Endothelial cell (in vitro differentiated cells): ENCODE measurements at regions not wholly inside any gene's neighbourhood (a gene's known extent, or its start where the extent isn't known, plus 50 kb on each side); places are given as distances from the start of the nearest gene placed in this dataset.
"Not testable (repeated sequence)": the region's sequence is repeated elsewhere in the genome, so short reads cannot be mapped to it uniquely, and the experiment has no call there.

ENCODE experiments used
- DNase-seq: peaks from one replicate; pipeline ENCODE4 v3.0.0; 2021; ENCODE audit warnings: low spot score
- H3K27ac Mint-ChIP-seq: one replicate; pipeline ENCODE4 v1.8.0; 2021; ENCODE audit warnings: mixed read lengths, inconsistent platforms; ENCODE audit not compliant: unreplicated experiment
- H3K27me3 Mint-ChIP-seq: one replicate; pipeline ENCODE4 v1.8.0; 2021; ENCODE audit warnings: mild to moderate bottlenecking, moderate library complexity, mixed read lengths, inconsistent platforms; ENCODE audit not compliant: unreplicated experiment
- H3K36me3 Mint-ChIP-seq: one replicate; pipeline ENCODE4 v1.8.0; 2021; ENCODE audit warnings: mild to moderate bottlenecking, low read depth, mixed read lengths, inconsistent platforms; ENCODE audit not compliant: unreplicated experiment
- H3K4me1 Mint-ChIP-seq: one replicate; pipeline ENCODE4 v1.8.0; 2021; ENCODE audit warnings: mild to moderate bottlenecking, mixed read lengths, inconsistent platforms; ENCODE audit not compliant: unreplicated experiment
- H3K4me3 Mint-ChIP-seq: one replicate; pipeline ENCODE4 v1.8.0; 2021; ENCODE audit warnings: mild to moderate bottlenecking, mixed read lengths, inconsistent platforms; ENCODE audit not compliant: unreplicated experiment
- H3K9me3 Mint-ChIP-seq: one replicate; pipeline ENCODE4 v1.8.0; 2021; ENCODE audit warnings: mixed read lengths, inconsistent platforms; ENCODE audit not compliant: unreplicated experiment
- CTCF ChIP-seq: fragments of 200-600 bp; sonication (generic); IDR thresholded peaks from one replicate; pipeline ENCODE4 v1.5.0; 2021; ENCODE audit warnings: antibody characterized with exemption; ENCODE audit not compliant: unreplicated experiment

DNA sequence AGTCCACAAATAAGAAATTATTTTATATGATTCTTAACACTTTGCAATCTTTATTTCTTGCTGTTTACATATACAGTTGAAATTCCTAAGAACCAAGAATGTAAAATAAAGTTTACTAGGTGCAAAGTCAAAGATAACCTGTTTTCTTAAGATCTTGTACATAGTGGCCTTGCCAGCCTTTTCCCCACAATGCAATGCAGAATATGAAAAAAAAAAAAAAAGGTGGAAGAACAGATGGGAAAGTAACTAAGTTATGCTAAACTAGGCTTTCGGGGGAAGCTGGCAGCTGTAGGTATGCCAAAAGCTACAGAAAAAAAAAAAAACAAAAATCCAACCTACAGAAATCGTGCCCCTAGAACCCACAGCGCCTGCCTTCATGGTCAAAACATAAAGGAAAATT, 1588.4 kb downstream of the STIM2 start:
- Mint-ChIP-seq H3K36me3 (no peaks in the 10 kb centered on the region), H3K4me1 (no peaks in the 10 kb centered on the region), H3K4me3 (no peak overlapping the region), H3K27ac (no peak overlapping the region), H3K9me3 (no peaks in the 10 kb centered on the region), H3K27me3 (no peaks in the 10 kb centered on the region)
- DNase-seq = no peak
- no peak for TF ChIP-seq CTCF

DNA sequence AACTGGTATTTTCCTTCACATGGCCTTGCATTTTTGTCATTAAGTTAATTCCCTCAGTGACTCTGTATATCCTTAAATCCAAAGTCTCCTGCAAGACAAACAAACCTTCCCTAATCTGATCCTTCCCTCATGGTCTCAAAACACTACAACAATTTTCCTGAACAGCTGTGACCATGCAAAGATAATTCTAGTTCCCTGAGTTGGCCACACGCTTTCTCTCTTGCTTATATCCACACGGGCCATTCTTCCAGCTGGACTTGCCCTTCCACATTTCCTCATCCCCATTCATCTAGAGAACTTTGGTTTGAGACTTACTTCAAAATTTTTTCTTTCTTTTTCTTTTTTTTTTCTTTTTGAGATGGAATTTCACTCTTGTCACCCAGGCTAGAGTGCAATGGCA, 1590.7 kb downstream of the STIM2 start:
- H3K27ac Mint-ChIP-seq = no peak overlapping the region
- no peaks in the 10 kb centered on the region for H3K27me3 Mint-ChIP-seq
- no peaks in the 10 kb centered on the region for H3K36me3 Mint-ChIP-seq
- no peaks in the 10 kb centered on the region for H3K9me3 Mint-ChIP-seq
- no peak overlapping the region for H3K4me3 Mint-ChIP-seq
- TF ChIP-seq CTCF = no peak
- DNase-seq = no peak
- no peaks in the 10 kb centered on the region for H3K4me1 Mint-ChIP-seq

GRCh38 chr4:28462766-28463700, 1602.4 kb downstream of the STIM2 start:
- H3K9me3 Mint-ChIP-seq = no peaks in the 10 kb centered on the region
- H3K4me1 Mint-ChIP-seq = no peaks in the 10 kb centered on the region
- H3K27ac Mint-ChIP-seq = no peak overlapping the region
- no peak overlapping the region for H3K4me3 Mint-ChIP-seq
- H3K36me3 Mint-ChIP-seq = no peaks in the 10 kb centered on the region
- no peak for TF ChIP-seq CTCF
- DNase-seq = no peak
- no peaks in the 10 kb centered on the region for H3K27me3 Mint-ChIP-seq

- Mint-ChIP-seq H3K36me3 (no peaks in the 10 kb centered on the region), H3K4me1 (no peaks in the 10 kb centered on the region), H3K4me3 (no peak overlapping the region), H3K9me3 (no peaks in the 10 kb centered on the region), H3K27me3 (no peaks in the 10 kb centered on the region), H3K27ac (no peak overlapping the region)
- no peak for DNase-seq
- TF ChIP-seq CTCF = no peak
Measured at GRCh38 chr4:28464823-28465222, 1604.2 kb downstream of the STIM2 start.

DNA sequence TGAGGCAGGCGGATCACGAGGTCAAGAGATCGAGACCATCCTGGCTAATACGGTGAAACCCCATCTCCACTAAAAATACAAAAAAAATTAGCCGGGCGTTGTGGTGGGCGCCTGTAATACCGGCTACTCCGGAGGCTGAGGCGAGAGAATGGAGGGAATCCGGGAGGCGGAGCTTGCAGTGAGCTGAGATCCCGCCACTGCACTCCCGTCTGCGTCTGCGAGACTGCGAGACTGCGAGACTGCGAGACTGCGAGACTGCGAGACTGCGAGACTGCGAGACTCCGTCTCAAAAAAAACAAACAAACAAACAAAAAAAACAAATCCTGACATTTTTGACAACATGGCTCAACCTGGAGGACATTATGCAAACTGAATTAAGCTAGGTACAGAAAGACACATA, 1606.2 kb downstream of the STIM2 start:
- DNase-seq, H3K4me3 Mint-ChIP-seq, H3K9me3 Mint-ChIP-seq, H3K36me3 Mint-ChIP-seq, H3K4me1 Mint-ChIP-seq, H3K27ac Mint-ChIP-seq, H3K27me3 Mint-ChIP-seq: not testable (repeated sequence)
